ENCODE measurements at regions not wholly inside any gene's neighbourhood (a gene's known extent, or its start where the extent isn't known, plus 50 kb on each side); places are given as distances from the start of the nearest gene placed in this dataset.

GRCh38 chr2:189933041-189933440 is 129.5 kb downstream of the MSTN start:
- DNase-seq (ENCODE audit: low spot score) (no peak), ATAC-seq (no peak)
- no peaks in the 10 kb centered on the region for H3K27me3 ChIP-seq (ENCODE audit: insufficient read depth)
- Mint-ChIP-seq H3K36me3 (ENCODE audit: low read depth) (no peaks in the 10 kb centered on the region), H3K9me3 (no peaks in the 10 kb centered on the region), H3K4me3 (no peak overlapping the region), H3K27ac (no peak overlapping the region), H3K4me1 (no peaks in the 10 kb centered on the region), H3K27me3 (ENCODE audit: insufficient read depth, low read depth, poor library complexity) (no peaks in the 10 kb centered on the region)
- H3K36me3 ChIP-seq (ENCODE audit: insufficient read depth) = no peaks in the 10 kb centered on the region
- H3K27ac ChIP-seq (ENCODE audit: low read depth) = no peak overlapping the region
- H3F3A ChIP-seq (replicated peaks; ENCODE audit: low read depth) = no peaks in the 10 kb centered on the region
- no peak overlapping the region for H3K4me2 ChIP-seq
- H3K4me3 ChIP-seq = no peak overlapping the region
- peaks cover 5% of the 10 kb centered on the region; the same call in 1 of the 2 replicates for H4K20me1 ChIP-seq (replicated peaks; ENCODE audit: insufficient read depth)
- H2AFZ ChIP-seq = no peak overlapping the region
- TF ChIP-seq EZH2 (IDR thresholded peaks at IDR 0.05; ENCODE audit: low read depth, unreplicated experiment) = no peak
- TF ChIP-seq NANOG (IDR thresholded peaks at IDR 0.05; ENCODE audit: borderline replicate concordance) = no peak
- no peak for TF ChIP-seq ZNF114 (CRISPR knock-in tag; IDR thresholded peaks at IDR 0.05)
- TF ChIP-seq, protein P1, sequence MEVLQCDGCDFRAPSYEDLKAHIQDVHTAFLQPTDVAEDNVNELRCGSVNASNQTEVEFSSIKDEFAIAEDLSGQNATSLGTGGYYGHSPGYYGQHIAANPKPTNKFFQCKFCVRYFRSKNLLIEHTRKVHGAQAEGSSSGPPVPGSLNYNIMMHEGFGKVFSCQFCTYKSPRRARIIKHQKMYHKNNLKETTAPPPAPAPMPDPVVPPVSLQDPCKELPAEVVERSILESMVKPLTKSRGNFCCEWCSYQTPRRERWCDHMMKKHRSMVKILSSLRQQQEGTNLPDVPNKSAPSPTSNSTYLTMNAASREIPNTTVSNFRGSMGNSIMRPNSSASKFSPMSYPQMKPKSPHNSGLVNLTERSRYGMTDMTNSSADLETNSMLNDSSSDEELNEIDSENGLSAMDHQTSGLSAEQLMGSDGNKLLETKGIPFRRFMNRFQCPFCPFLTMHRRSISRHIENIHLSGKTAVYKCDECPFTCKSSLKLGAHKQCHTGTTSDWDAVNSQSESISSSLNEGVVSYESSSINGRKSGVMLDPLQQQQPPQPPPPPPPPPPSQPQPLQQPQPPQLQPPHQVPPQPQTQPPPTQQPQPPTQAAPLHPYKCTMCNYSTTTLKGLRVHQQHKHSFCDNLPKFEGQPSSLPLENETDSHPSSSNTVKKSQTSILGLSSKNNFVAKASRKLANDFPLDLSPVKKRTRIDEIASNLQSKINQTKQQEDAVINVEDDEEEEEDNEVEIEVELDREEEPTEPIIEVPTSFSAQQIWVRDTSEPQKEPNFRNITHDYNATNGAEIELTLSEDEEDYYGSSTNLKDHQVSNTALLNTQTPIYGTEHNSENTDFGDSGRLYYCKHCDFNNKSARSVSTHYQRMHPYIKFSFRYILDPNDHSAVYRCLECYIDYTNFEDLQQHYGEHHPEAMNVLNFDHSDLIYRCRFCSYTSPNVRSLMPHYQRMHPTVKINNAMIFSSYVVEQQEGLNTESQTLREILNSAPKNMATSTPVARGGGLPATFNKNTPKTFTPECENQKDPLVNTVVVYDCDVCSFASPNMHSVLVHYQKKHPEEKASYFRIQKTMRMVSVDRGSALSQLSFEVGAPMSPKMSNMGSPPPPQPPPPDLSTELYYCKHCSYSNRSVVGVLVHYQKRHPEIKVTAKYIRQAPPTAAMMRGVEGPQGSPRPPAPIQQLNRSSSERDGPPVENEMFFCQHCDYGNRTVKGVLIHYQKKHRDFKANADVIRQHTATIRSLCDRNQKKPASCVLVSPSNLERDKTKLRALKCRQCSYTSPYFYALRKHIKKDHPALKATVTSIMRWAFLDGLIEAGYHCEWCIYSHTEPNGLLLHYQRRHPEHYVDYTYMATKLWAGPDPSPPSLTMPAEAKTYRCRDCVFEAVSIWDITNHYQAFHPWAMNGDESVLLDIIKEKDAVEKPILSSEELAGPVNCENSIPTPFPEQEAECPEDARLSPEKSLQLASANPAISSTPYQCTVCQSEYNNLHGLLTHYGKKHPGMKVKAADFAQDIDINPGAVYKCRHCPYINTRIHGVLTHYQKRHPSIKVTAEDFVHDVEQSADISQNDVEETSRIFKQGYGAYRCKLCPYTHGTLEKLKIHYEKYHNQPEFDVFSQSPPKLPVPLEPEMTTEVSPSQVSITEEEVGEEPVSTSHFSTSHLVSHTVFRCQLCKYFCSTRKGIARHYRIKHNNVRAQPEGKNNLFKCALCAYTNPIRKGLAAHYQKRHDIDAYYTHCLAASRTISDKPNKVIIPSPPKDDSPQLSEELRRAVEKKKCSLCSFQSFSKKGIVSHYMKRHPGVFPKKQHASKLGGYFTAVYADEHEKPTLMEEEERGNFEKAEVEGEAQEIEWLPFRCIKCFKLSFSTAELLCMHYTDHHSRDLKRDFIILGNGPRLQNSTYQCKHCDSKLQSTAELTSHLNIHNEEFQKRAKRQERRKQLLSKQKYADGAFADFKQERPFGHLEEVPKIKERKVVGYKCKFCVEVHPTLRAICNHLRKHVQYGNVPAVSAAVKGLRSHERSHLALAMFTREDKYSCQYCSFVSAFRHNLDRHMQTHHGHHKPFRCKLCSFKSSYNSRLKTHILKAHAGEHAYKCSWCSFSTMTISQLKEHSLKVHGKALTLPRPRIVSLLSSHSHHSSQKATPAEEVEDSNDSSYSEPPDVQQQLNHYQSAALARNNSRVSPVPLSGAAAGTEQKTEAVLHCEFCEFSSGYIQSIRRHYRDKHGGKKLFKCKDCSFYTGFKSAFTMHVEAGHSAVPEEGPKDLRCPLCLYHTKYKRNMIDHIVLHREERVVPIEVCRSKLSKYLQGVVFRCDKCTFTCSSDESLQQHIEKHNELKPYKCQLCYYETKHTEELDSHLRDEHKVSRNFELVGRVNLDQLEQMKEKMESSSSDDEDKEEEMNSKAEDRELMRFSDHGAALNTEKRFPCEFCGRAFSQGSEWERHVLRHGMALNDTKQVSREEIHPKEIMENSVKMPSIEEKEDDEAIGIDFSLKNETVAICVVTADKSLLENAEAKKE (CRISPR knock-in tag; IDR thresholded peaks at IDR 0.05) = no peak
- 0 out of 2 replicates have a peak, but pooled peaks cover 3% of the 10 kb centered on the region for H3K9me2 ChIP-seq (ENCODE audit: insufficient read depth)
- no peaks in the 10 kb centered on the region for H3K79me2 ChIP-seq (replicated peaks; ENCODE audit: insufficient read depth)
- H3K4me1 ChIP-seq (ENCODE audit: insufficient read depth) = no peaks in the 10 kb centered on the region

- no peak for ATAC-seq
- H3K4me1 Mint-ChIP-seq = no peaks in the 10 kb centered on the region
- H2AFZ ChIP-seq = no peak overlapping the region
Measured at GRCh38 chr2:189927823-189928222, 134.7 kb downstream of the MSTN start.

More at GRCh38 chr2:189927823-189928222, 134.7 kb downstream of the MSTN start:
- Histone ChIP-seq H3K79me2 (replicated peaks; ENCODE audit: insufficient read depth) (no peaks in the 10 kb centered on the region), H3K27ac (ENCODE audit: low read depth) (no peak overlapping the region), H3F3A (replicated peaks; ENCODE audit: low read depth) (no peaks in the 10 kb centered on the region), H3K27me3 (ENCODE audit: insufficient read depth) (no peaks in the 10 kb centered on the region), H3K36me3 (ENCODE audit: insufficient read depth) (no peaks in the 10 kb centered on the region), H3K4me3 (no peak overlapping the region), H3K9me2 (ENCODE audit: insufficient read depth) (no peaks in the 10 kb centered on the region), H3K4me2 (no peak overlapping the region), H4K20me1 (replicated peaks; ENCODE audit: insufficient read depth) (peaks cover 5% of the 10 kb centered on the region; the same call in 1 of the 2 replicates), H3K4me1 (ENCODE audit: insufficient read depth) (no peaks in the 10 kb centered on the region)
- H3K27me3 Mint-ChIP-seq (ENCODE audit: insufficient read depth, low read depth, poor library complexity) = no peaks in the 10 kb centered on the region
- H3K4me3 Mint-ChIP-seq = no peak overlapping the region
- TF ChIP-seq CREB1 (CRISPR knock-in tag; IDR thresholded peaks at IDR 0.05; ENCODE audit: low read depth) = no peak
- TF ChIP-seq NANOG (IDR thresholded peaks at IDR 0.05; ENCODE audit: borderline replicate concordance) = no peak
- DNase-seq (ENCODE audit: low spot score) = no peak
- H3K27ac Mint-ChIP-seq = no peak overlapping the region
- H3K9me3 Mint-ChIP-seq = no peaks in the 10 kb centered on the region
- no peaks in the 10 kb centered on the region for H3K36me3 Mint-ChIP-seq (ENCODE audit: low read depth)
